ENCODE measurements at regions not wholly inside any gene's neighbourhood (a gene's known extent, or its start where the extent isn't known, plus 50 kb on each side); places are given as distances from the start of the nearest gene placed in this dataset.

GRCh38 chr14:86168371-86168770 is 638.4 kb downstream of the FLRT2 start:
- no peak overlapping the region for H3K4me3 ChIP-seq (ENCODE audit: low read depth, low read length)
- no peak for DNase-seq (ENCODE audit: low read depth)
- TF ChIP-seq CTCF (IDR thresholded peaks at IDR 0.05; ENCODE audit: insufficient read depth, low read depth, low read length, missing control alignments) = no peak

- DNase-seq (ENCODE audit: low read depth) = no peak
- no peak overlapping the region for H3K4me3 ChIP-seq (ENCODE audit: low read depth, low read length)
- TF ChIP-seq CTCF (IDR thresholded peaks at IDR 0.05; ENCODE audit: insufficient read depth, low read depth, low read length, missing control alignments) = no peak
Observed at GRCh38 chr14:86166541-86166940, 636.6 kb downstream of the FLRT2 start.

GRCh38 chr14:86153480-86153879 is 623.5 kb downstream of the FLRT2 start:
- DNase-seq (ENCODE audit: low read depth) = no peak
- no peak for TF ChIP-seq CTCF (IDR thresholded peaks at IDR 0.05; ENCODE audit: insufficient read depth, low read depth, low read length, missing control alignments)
- H3K4me3 ChIP-seq (ENCODE audit: low read depth, low read length) = no peak overlapping the region

- DNase-seq (ENCODE audit: low read depth) = no peak
- TF ChIP-seq CTCF (IDR thresholded peaks at IDR 0.05; ENCODE audit: insufficient read depth, low read depth, low read length, missing control alignments) = no peak
Observed at GRCh38 chr14:86143248-86143647, 613.3 kb downstream of the FLRT2 start.

GRCh38 chr14:86141966-86142365 is 612.0 kb downstream of the FLRT2 start:
- DNase-seq (ENCODE audit: low read depth) = no peak
- no peak overlapping the region for H3K4me3 ChIP-seq (ENCODE audit: low read depth, low read length)
- TF ChIP-seq CTCF (IDR thresholded peaks at IDR 0.05; ENCODE audit: insufficient read depth, low read depth, low read length, missing control alignments) = no peak

More at GRCh38 chr14:86143248-86143647, 613.3 kb downstream of the FLRT2 start:
- H3K4me3 ChIP-seq (ENCODE audit: low read depth, low read length) = no peak overlapping the region

- no peak overlapping the region for H3K4me3 ChIP-seq (ENCODE audit: low read depth, low read length)
- no peak for TF ChIP-seq CTCF (IDR thresholded peaks at IDR 0.05; ENCODE audit: insufficient read depth, low read depth, low read length, missing control alignments)
- DNase-seq (ENCODE audit: low read depth) = no peak
Observed at GRCh38 chr14:86129426-86129825, 599.5 kb downstream of the FLRT2 start.

GRCh38 chr14:86124328-86124727 is 594.4 kb downstream of the FLRT2 start:
- H3K4me3 ChIP-seq (ENCODE audit: low read depth, low read length) = no peak overlapping the region
- no peak for DNase-seq (ENCODE audit: low read depth)
- no peak for TF ChIP-seq CTCF (IDR thresholded peaks at IDR 0.05; ENCODE audit: insufficient read depth, low read depth, low read length, missing control alignments)

Data from GM12865 (cell line).